GM18873 (cell line): ENCODE measurements at regions not wholly inside any gene's neighbourhood (a gene's known extent, or its start where the extent isn't known, plus 50 kb on each side); places are given as distances from the start of the nearest gene placed in this dataset.

Experiments used
- ATAC-seq: cut with Tn5 transposase; IDR thresholded peaks from one replicate; pipeline ENCODE4 v1.9.1; 2021; ENCODE audit warnings: mild to moderate bottlenecking, moderate library complexity, moderate number of reproducible peaks; ENCODE audit not compliant: unreplicated experiment, low FRiP score

- no peak for ATAC-seq
Observed at GRCh38 chr16:79451196-79451816, 149.2 kb downstream of the MAF start.

GRCh38 chr16:79449900-79450299, 150.6 kb downstream of the MAF start:
- ATAC-seq, result no peak

- ATAC-seq, result no peak
Observed at GRCh38 chr16:79449067-79449769, 151.3 kb downstream of the MAF start.

GRCh38 chr16:79444572-79444971, 156.0 kb downstream of the MAF start:
- ATAC-seq, result no peak

GRCh38 chr16:79439901-79440300, 160.6 kb downstream of the MAF start:
- ATAC-seq, result no peak

- ATAC-seq, result no peak
Observed at GRCh38 chr16:79437764-79438751, 162.5 kb downstream of the MAF start.

- no peak for ATAC-seq
Observed at GRCh38 chr16:79436885-79437284, 163.7 kb downstream of the MAF start.

- ATAC-seq, result no peak
Observed at GRCh38 chr16:79434771-79435170, 165.8 kb downstream of the MAF start.

GRCh38 chr16:79434092-79434491, 166.4 kb downstream of the MAF start:
- no peak for ATAC-seq

GRCh38 chr16:79431923-79432322, 168.6 kb downstream of the MAF start:
- no peak for ATAC-seq

GRCh38 chr16:79430191-79430678, 170.3 kb downstream of the MAF start:
- no peak for ATAC-seq

GRCh38 chr16:79429381-79430190, 171.0 kb downstream of the MAF start:
- no peak for ATAC-seq

- ATAC-seq, result no peak
Observed at GRCh38 chr16:79426663-79427062, 173.9 kb downstream of the MAF start.

GRCh38 chr16:79422064-79422463, 178.5 kb downstream of the MAF start:
- no peak for ATAC-seq

- no peak for ATAC-seq
Observed at GRCh38 chr16:79421126-79421525, 179.4 kb downstream of the MAF start.

GRCh38 chr16:79420493-79420892, 180.0 kb downstream of the MAF start:
- no peak for ATAC-seq

GRCh38 chr16:79419148-79419547, 181.4 kb downstream of the MAF start:
- ATAC-seq, result no peak

GRCh38 chr16:79417601-79418008, 182.9 kb downstream of the MAF start:
- no peak for ATAC-seq

- ATAC-seq, result no peak
Observed at GRCh38 chr16:79415983-79416640, 184.4 kb downstream of the MAF start.

GRCh38 chr16:79412783-79413225, 187.7 kb downstream of the MAF start:
- ATAC-seq, result no peak
